ENCODE measurements at regions not wholly inside any gene's neighbourhood (a gene's known extent, or its start where the extent isn't known, plus 50 kb on each side); places are given as distances from the start of the nearest gene placed in this dataset.

DNA sequence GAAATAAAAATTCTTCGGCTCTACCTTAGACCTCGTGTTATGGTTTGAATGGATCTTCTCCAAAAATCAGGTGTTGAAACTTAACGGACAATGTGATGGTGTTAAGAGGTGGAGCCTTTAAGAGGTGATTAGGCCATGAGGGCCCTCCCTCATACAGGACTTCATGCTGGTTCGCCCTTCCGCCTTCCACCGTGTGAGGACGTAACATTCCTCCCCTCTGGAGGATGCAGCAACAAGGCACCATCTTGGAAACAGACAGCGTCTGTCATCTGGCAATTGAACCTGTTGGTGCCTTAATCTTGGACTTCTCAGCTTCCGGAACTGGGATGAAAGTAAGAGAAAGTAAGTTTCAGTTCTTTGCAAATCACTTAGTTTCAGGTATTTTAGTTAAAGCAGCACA lies 126.3 kb upstream of the SPRED2 start:
- no peaks in the 10 kb centered on the region for H3K36me3 Mint-ChIP-seq
- ATAC-seq = no peak

DNA sequence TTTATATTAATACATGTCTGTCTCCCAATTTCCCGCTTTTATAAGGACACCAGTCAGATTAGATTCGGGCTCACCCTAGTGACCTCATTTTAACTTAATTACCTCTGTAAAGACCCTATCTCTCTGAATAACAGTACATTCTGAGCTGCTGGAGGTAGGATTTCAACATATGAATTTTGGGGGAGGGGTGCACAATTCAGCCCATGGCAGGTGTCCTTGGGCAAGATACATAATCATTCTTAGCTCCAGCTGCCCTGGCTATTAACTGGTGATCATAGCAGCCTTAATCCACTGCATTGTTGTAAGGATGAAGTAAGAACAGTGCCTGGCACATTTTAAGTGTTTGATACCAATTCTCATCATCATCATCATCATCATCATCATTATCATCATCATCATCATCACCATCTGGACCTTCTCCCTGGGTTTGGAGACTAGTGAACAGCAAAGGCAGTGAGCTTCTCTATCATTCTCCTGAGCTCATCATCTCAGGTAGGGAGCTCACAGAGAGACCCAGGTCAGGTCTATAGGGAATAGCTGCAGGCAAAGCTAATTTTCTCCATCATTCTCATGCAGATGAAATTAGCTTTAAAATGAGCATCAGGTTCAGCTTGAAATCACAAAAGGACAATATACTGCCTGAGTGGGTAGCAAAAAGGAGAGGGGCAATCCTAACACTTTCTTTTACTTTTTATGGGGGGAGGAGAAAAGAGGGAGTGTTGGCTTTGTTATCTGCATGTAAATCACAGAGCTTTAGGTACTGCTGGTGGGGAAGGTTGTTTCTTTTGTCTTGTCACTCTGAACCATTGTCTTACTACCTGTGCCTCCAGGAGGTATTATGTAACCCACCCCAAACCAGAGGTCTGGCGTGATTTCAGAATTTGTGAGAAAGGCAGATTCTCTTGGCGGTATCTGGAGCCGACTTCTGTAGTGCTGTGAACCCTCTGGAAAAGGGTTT lies 125.5 kb upstream of the SPRED2 start:
- ATAC-seq (no peak), DNase-seq (ENCODE audit: low spot score in 2 of 2) (no peak)
- no peaks in the 10 kb centered on the region for H3K9me3 Mint-ChIP-seq
- H3K4me3 Mint-ChIP-seq = no peak overlapping the region
- peaks cover 19% of the 10 kb centered on the region for H3K4me1 Mint-ChIP-seq
- no peaks in the 10 kb centered on the region for H3K36me3 Mint-ChIP-seq
- H3K27ac Mint-ChIP-seq = no peak overlapping the region

More for the DNA sequence above, 126.3 kb upstream of the SPRED2 start:
- H3K27ac Mint-ChIP-seq = no peak overlapping the region
- DNase-seq (ENCODE audit: low spot score in 2 of 2) = no peak
- no peaks in the 10 kb centered on the region for H3K9me3 Mint-ChIP-seq
- H3K4me3 Mint-ChIP-seq = no peak overlapping the region
- H3K4me1 Mint-ChIP-seq = peaks cover 12% of the 10 kb centered on the region

DNA sequence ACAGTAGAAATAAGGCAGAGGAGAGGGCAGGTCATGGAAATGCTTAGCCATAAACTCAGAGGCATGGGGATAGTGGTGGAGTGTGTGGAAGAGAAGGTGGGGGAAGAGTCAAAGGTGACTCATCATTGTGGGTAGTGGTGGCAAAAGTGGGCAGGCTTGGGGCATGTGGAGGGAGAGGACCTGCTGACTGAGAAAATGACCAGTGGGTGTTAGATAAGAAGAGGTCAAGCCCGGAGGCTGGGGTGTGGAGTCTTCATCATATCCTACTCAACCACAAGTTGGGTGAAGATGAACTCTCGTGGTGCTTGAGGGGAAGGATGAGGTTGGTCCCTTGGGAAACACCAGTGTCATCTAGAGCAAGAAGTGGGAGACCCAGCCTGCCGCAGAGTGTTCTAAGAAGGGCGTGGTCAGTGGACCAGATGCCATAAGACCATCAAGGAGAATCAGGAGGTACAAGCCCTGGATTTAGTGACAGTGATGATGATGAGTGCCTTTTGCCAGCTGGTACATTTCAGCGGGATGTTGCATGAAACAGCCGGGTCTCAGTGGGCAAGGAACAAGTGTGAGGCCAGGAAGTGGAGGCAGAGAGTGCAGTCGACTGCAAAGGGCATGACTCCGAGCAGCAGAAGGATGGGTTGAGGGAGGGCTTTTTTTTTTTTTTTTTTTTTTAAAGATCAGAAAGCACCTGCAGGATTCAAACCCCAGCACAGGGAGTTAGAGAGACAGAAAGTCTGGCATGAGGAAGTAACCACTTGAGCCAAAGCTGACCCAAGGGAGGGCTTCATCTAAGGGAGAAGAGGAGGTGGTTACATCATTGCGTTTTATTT lies 122.6 kb upstream of the SPRED2 start:
- Mint-ChIP-seq H3K36me3 (no peaks in the 10 kb centered on the region), H3K27ac (no peak overlapping the region), H3K4me1 (peaks cover 19% of the 10 kb centered on the region), H3K4me3 (peak overlapping the region; percentile 11), H3K9me3 (no peaks in the 10 kb centered on the region)
- DNase-seq (ENCODE audit: low spot score in 2 of 2) = peak; percentile 5 to 62
- ATAC-seq = peak; percentile 83

DNA sequence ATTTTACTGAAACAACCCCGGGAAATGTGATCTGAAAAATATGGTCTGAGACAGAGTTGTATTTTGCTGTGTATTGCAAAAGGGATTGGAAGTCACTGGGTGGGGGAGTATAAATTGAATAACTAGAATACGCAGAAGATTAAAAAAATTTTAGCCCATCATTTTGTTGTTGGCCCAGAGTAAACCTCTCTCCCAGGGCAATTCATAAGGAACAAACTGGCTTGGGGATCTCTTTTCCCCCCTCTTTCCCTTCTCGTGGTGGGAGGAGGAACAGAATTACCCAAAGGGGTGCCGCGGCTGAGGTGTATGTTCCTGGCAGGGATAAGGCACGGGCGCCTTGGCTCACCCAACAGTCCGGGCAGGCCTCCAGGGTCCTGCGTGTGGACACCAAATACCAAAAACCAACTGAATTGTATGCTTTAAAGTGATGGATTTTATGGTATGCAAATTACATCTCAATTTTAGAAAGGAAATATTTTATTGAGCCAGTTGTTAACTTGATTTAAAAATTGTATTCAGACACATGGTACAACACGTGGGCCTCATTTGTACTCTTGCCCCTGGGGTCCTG lies 121.2 kb upstream of the SPRED2 start:
- ATAC-seq = no peak
- Mint-ChIP-seq H3K36me3 (no peaks in the 10 kb centered on the region), H3K4me1 (peaks cover 19% of the 10 kb centered on the region), H3K27ac (no peak overlapping the region), H3K4me3 (no peak overlapping the region), H3K9me3 (no peaks in the 10 kb centered on the region)
- no peak for DNase-seq (ENCODE audit: low spot score in 2 of 2)

DNA sequence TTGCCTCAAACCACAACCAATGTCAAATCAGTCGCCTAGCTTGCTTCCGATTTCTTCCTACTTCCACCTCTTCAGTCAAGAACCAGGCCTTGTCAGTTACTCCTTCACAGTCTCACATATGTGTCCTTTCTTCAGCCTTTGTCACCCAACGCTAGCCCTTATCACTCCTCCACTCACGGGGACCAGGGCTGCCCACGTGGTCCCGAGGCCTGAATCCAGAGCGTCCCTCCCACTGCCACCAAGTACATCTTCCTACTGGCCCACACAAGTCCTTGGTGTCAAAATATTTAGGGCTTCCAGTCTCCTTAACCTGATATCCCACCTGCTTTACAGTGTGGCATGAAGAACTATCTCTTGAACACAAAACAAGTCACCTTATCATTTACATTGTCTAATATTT lies 119.1 kb upstream of the SPRED2 start:
- DNase-seq (ENCODE audit: low spot score in 2 of 2) (no peak), ATAC-seq (no peak)
- H3K9me3 Mint-ChIP-seq = no peaks in the 10 kb centered on the region
- peaks cover 19% of the 10 kb centered on the region for H3K4me1 Mint-ChIP-seq
- H3K36me3 Mint-ChIP-seq = no peaks in the 10 kb centered on the region
- no peak overlapping the region for H3K4me3 Mint-ChIP-seq
- H3K27ac Mint-ChIP-seq = no peak overlapping the region

DNA sequence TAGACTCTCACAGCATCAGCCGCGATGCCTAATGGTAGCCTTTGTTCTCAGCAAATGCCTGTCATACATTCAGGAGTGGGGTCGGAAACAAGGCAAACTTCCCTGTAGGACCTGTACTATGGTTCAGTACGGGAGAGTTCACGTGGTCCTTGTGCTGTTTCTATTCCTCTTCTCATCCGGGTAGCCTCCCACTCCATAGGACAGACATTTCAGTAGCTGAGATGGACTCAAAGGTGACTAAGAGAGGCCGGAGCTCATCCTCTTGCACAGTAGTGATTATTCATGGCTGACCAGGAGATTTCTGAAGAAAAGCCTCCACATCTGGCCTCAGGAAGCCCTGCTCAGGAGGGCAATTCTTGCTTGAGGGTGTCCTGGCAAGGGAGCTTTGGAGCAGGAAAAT lies 117.8 kb upstream of the SPRED2 start:
- Mint-ChIP-seq H3K4me1 (peaks cover 17% of the 10 kb centered on the region), H3K9me3 (no peaks in the 10 kb centered on the region), H3K27ac (no peak overlapping the region), H3K4me3 (no peak overlapping the region), H3K36me3 (no peaks in the 10 kb centered on the region)
- no peak for DNase-seq (ENCODE audit: low spot score in 2 of 2)
- no peak for ATAC-seq

DNA sequence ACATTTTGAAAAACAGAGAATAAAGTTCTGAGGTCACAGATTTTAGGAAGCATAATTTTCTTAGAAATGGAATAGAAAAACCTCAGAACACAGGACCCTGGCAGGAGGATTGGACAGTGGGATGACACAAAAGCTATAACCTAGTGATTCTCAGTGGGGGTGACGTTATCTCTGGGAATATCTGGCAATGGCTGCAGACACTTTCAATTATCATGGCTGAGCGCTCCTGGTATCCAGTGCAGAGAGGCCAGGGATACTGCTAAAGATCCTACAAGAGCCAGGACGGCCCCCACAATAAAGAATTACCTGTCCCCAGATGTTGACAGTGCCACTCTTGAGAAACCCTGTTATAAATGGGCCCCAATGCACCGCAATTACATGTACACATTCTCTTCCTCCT lies 117.2 kb upstream of the SPRED2 start:
- no peaks in the 10 kb centered on the region for H3K9me3 Mint-ChIP-seq
- no peak overlapping the region for H3K27ac Mint-ChIP-seq
- DNase-seq (ENCODE audit: low spot score in 2 of 2) = no peak
- no peaks in the 10 kb centered on the region for H3K36me3 Mint-ChIP-seq
- H3K4me3 Mint-ChIP-seq = no peak overlapping the region
- H3K4me1 Mint-ChIP-seq = peaks cover 11% of the 10 kb centered on the region
- ATAC-seq = no peak

DNA sequence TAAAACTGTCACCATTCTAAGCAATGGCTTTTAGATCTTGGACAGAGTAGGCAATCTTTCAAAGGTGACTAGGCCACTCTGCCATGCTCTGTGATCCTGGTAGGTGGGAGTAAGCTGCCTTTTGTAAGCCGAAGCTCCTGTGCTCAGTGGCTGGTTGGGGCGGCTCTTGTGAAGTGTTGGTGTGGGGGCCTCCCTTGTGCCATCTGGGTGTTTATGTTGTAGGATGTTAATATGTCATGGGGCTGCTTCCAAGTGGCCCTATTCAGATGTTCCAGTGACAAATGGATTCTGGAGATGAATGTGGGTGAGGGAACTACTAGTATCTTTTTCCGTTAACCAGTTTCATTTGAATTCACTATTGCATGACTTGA lies 116.8 kb upstream of the SPRED2 start:
- no peaks in the 10 kb centered on the region for H3K9me3 Mint-ChIP-seq
- H3K36me3 Mint-ChIP-seq = no peaks in the 10 kb centered on the region
- peak; percentile 38 for ATAC-seq
- no peak overlapping the region for H3K27ac Mint-ChIP-seq
- no peak for DNase-seq (ENCODE audit: low spot score in 2 of 2)
- H3K4me3 Mint-ChIP-seq = no peak overlapping the region
- H3K4me1 Mint-ChIP-seq = peaks cover 7% of the 10 kb centered on the region

DNA sequence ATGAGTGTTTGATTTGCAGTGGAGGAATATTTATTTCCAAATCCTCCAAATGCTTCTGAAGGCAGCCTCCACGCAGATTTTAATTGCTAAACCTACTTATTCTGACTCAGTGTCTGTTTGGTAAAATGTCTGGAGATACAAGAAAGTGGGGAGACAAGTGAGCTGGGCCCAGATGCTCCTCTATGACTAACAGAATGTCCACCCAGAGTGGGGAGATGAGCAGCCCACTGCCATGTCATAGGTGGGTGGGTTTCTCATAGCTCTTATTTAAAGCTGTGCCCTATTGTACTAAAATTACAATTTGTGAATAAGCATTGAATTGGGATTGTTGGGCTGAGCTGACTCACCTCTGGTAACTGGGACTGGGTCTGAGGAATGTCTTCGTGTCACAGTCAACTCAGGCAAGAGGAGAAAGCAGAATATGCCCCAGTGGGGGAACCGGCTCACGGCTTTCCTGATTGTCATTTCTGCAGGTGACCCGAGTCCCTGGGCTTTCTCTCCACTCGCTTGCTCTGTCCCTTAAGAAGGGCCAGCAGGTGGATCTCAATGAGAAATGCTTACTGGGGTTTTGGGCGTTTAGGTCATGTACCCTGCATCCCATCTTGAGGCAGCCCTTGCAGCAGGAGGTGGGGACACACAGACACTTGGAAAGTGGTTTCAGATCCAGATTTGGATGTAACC lies 116.3 kb upstream of the SPRED2 start:
- Mint-ChIP-seq H3K36me3 (no peaks in the 10 kb centered on the region), H3K9me3 (no peaks in the 10 kb centered on the region), H3K4me1 (peaks cover 7% of the 10 kb centered on the region), H3K27ac (no peak overlapping the region), H3K4me3 (no peak overlapping the region)
- DNase-seq (ENCODE audit: low spot score in 2 of 2) (no peak), ATAC-seq (no peak)

DNA sequence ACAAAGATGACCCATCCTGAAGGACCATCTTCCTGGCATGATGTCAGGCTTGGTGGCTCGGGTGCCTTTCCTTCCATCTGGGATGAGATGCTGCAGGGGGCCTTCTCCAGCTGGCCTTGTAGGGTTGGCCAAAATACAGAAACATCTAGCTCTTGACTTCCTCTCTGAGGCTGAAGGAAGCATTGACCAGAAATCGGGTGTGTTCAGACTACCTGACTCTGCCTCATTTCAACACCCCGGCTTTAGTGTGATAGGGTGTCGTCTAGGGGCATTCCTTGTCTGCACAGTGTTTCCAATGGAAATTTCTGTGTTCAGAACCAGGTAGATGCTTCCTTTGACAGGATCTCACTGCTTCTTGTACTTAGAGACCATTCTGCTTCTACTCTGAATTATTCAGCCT lies 115.7 kb upstream of the SPRED2 start:
- no peak for DNase-seq (ENCODE audit: low spot score in 2 of 2)
- no peaks in the 10 kb centered on the region for H3K36me3 Mint-ChIP-seq
- peaks cover 1% of the 10 kb centered on the region for H3K4me1 Mint-ChIP-seq
- ATAC-seq = no peak
- no peak overlapping the region for H3K27ac Mint-ChIP-seq
- H3K4me3 Mint-ChIP-seq = no peak overlapping the region
- no peaks in the 10 kb centered on the region for H3K9me3 Mint-ChIP-seq

DNA sequence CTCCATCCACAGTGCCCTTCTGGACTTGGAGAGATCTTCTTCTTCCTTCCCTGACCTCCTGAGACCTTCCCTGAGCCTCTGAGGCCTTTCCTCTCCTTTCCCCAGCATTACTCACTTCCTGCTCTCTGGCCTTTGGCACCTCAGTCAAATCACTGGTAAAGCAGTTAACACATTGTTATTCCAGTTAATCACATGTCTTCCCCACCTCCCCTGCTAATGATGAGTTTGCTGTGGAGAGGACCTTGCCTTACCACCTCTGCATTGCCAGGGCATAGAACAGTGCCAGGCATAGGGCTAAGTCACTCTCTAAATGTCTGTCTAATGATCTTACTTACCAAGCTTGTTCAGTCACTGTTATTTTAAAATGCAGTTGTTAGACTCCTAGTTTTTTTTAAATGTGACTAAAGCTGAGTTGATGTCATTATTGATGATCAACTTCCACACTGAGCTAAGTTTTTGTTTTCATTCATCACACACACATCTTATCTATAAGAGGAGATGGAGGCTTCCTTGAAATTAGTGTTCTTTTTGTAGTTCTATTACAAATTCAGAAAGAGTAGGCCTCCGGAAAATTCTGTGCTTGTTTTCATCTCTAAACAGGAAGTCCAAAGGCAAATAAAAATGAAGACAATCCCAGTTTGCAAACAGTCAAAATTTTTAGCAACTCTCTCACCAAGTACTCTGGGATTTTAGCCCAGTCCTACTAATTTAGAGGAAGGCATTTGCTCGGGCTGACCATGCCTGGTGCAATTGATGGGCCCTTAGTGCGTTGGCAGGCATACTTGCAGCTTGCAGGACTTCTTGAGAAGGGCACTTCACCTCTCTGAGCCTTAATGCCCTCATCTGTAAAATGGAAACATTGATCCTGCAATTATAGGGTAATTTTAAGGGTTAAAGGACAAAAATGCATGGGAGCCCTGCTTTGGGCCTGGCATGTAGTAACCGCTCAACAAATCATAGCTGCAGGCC lies 113.7 kb upstream of the SPRED2 start:
- peak; percentile 56 for ATAC-seq
- Mint-ChIP-seq H3K4me1 (no peaks in the 10 kb centered on the region), H3K27ac (no peak overlapping the region), H3K36me3 (no peaks in the 10 kb centered on the region), H3K4me3 (no peak overlapping the region), H3K9me3 (no peaks in the 10 kb centered on the region)
- DNase-seq (ENCODE audit: low spot score in 2 of 2) = no peak

DNA sequence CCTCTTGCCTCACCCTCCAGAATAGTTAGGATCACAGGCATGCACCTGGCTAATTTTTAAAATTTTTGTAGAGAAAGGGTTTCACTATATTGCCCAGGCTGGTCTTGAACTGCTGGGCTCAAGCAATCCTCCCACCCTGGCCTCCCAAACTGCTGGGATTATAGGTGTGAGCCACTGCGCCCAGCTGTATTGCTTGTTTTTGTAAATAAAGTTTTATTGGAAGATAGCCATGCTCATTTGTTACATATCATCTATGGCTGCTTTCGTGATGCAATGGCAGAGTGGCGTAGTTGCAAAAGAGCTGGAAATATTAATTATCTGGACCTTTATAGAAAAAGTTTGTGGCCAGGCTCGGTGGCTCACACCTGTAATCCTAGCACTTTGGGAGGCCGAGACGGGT lies 109.4 kb upstream of the SPRED2 start:
- no peak for DNase-seq (ENCODE audit: low spot score in 2 of 2)
- H3K36me3 Mint-ChIP-seq = no peaks in the 10 kb centered on the region
- H3K4me1 Mint-ChIP-seq = no peaks in the 10 kb centered on the region
- no peaks in the 10 kb centered on the region for H3K9me3 Mint-ChIP-seq
- no peak for ATAC-seq
- no peak overlapping the region for H3K4me3 Mint-ChIP-seq
- H3K27ac Mint-ChIP-seq = no peak overlapping the region

DNA sequence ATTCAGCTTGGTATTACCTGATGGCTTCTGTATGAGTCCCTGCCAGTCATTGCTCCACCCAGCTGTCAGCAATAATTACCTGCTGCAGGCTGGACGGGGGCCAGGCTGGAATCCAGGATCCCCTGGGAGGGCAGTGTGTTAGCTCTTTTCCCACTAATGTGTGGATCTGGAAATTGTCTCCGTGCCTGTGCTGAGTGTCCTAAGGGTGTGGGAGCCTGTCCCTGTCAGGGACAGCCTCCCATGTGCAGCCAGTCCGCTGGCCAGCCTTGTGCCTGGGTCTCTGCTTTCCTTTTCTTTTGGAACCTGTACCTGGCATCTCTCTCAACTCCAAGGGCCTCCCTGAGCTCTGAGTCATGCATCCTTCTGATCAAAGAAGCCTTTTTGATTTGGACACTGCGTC lies 107.2 kb upstream of the SPRED2 start:
- Mint-ChIP-seq H3K27ac (no peak overlapping the region), H3K9me3 (no peaks in the 10 kb centered on the region), H3K36me3 (no peaks in the 10 kb centered on the region), H3K4me3 (no peak overlapping the region), H3K4me1 (no peaks in the 10 kb centered on the region)
- ATAC-seq (no peak), DNase-seq (ENCODE audit: low spot score in 2 of 2) (no peak)

DNA sequence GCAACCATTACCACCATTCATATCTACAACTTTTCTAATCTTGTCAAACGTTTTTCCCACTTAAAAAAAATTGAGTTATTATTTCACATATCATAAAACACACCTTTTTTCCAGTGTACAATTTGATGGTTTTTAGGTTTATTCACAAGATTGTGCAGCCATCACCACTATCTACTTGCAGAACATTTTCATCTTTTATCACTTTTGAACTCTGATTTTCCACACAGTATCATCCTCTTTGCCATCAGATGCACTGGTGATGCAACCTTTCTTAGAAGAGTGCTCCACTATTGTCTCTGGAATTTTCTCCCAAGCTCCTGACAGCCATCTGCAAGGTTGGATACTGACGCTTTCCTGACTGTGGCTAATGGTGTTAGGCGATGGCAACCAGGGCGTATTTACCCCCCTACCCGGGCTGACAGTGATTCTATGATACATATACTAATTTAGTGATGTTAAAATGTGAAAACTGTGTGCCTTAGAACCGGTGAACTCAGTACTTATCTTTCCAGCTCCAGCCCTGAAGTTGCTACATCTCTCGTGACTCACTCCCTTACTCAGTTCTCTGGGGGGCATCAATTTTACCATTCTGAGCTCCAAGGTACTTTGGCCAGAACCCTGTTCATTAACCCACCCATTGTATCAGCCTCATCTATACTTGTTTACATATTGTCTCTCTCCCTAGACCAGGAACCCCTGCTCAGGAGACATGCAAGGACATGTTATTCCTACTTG lies 105.4 kb upstream of the SPRED2 start:
- no peak overlapping the region for H3K4me3 Mint-ChIP-seq
- H3K9me3 Mint-ChIP-seq = no peaks in the 10 kb centered on the region
- no peaks in the 10 kb centered on the region for H3K4me1 Mint-ChIP-seq
- no peaks in the 10 kb centered on the region for H3K36me3 Mint-ChIP-seq
- DNase-seq (ENCODE audit: low spot score in 2 of 2) (no peak), ATAC-seq (no peak)
- no peak overlapping the region for H3K27ac Mint-ChIP-seq

Measured in stimulated activated effector memory CD8-positive, alpha-beta T cell treated with anti-CD3 and anti-CD28 coated beads, Interleukin-12 subunit alpha, Interleukin-12 subunit beta, amount 100 ng/mL, for 72 hours (primary cell).